ENCODE measurements at regions not wholly inside any gene's neighbourhood (a gene's known extent, or its start where the extent isn't known, plus 50 kb on each side); places are given as distances from the start of the nearest gene placed in this dataset.
A peak's percentile ranks its signal among the peaks of the same experiment; 100 is the strongest.
"Not testable (repeated sequence)": the region's sequence is repeated elsewhere in the genome, so short reads cannot be mapped to it uniquely, and the experiment has no call there.

DNA sequence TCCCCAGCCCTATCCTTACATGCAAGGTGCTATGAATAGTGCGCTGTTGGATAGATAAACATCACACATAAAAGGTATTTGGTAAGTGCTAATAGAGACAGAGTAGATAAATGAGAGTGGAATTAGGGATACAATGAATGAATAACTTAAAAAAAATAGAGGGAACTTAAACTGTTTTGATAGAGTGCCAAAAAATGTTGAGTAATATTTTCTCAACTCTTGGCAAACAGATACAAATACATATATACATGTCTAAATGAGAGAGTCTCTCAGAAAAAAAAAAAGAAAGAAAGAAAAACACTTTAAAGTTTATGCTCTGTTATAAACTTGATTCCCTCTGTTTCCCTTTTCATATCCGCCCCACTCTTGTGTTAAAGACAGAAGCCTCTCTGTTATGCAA lies 667.4 kb downstream of the ROBO2 start:
- DNase-seq: no peak

DNA sequence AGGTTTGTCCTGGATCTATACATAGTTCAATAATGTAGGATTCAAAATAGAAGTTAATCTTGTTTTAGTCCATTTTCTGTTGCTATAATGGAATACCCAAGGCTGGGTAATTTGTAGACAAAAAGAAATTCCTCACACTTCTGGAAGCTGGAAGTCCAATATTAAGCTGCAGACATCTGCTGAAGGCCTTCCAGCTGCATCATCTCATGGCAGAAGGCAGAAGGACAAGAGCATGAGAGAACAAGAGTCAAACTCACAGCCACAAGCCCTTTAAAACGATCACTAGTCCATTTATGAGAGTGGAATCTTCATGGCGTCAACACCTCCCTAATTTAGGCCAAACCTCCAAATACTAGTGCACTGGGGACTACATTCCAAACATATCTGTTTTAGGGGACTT lies 669.3 kb downstream of the ROBO2 start:
- DNase-seq: no peak

DNA sequence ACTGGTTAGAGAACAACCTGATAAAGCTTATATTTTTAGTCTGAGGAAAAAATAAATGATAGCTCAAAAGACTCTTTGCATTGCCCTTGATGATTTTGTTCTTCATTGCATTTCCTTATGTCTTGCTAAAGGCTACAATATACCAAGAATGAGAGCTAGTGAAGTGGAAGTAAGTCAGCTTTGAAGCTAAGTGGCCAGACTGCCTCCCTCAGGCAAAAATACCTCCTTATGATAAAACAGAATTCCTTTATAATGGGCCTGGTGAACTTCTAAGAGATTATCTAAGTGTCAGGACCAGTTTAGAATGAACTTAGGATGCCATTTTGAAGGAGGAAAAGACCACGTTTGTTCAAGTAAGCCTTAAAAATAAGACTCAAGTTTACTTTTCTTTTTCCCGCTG lies 678.4 kb downstream of the ROBO2 start:
- no peak for DNase-seq

DNA sequence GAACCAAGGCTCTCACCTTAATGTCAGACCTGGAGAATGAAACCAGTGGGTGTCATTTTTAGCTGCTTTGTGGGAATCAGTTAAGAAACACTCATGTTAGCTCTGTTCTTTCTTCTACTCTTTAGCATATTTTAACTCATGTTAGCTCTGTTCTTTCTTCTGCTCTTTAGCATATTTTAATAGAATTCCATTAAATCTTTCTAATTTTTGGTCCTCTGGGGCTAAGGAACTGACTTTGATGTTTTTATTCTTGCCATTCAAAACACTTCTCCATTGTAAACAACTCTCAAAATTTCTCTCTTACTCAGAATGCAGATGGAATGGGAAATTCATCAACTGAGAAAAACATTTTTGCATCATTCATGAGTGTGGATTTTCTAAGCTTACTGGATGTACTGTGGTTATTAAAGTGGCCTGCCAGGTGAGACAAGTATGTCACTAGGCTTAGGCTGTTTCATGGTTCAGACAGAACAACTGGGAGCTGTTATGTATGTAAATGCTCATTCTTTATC lies 680.6 kb downstream of the ROBO2 start:
- DNase-seq: no peak

DNA sequence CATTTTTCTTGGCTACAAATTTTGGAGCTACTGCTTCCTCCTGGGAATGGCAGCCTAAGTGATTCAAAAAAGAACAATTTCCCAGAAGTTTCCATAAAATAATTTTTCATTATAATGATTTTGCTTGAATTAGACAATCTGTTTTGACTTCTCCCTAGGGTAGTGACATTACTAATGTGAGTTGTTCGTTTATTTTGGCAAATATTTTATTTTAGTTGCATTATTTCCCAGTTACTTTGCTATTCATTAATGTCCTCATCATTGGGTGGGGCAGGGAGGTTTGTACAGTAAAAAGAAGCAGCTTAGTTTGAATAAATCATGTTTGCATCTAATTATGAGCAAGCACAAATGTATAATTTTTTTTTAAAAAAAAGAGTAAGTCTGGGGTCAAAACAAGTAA lies 686.6 kb downstream of the ROBO2 start:
- DNase-seq: peak; percentile 18

DNA sequence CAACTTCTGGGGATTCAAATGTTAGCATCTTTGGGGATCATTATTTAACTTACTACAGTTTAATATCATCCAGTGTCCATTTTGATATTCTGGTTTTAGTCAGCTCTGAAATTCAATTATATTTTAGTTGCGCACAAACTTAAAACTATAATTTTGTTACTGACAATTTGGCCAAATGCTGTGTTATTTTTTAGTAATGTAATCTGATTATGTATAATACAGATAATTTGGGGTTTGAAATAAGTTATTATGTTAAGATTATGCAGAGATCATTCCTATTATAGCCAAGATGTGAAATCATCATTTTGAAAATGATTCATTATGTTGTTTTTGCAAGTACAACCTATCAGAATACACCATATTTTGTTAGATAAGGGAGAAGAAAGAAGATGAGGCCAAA lies 706.1 kb downstream of the ROBO2 start:
- DNase-seq: no peak

DNA sequence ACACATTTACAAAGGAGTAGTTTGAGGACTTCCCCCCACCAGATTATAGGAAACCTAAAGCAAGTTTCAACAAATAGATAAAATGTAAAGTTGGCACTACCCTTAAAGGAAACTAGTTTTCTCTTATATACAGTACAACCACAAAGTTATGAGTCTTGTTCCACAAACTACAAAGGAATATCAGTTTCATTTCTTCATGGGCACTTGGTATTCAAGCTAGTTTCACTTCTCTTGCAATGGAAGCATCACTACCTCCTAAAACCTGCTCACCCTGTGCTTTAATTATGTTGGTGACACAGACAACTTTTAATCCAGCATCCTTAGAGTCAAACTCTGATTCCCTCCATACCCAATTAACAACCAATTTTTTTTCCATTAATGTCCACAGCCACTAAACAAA lies 707.0 kb downstream of the ROBO2 start:
- DNase-seq: no peak

DNA sequence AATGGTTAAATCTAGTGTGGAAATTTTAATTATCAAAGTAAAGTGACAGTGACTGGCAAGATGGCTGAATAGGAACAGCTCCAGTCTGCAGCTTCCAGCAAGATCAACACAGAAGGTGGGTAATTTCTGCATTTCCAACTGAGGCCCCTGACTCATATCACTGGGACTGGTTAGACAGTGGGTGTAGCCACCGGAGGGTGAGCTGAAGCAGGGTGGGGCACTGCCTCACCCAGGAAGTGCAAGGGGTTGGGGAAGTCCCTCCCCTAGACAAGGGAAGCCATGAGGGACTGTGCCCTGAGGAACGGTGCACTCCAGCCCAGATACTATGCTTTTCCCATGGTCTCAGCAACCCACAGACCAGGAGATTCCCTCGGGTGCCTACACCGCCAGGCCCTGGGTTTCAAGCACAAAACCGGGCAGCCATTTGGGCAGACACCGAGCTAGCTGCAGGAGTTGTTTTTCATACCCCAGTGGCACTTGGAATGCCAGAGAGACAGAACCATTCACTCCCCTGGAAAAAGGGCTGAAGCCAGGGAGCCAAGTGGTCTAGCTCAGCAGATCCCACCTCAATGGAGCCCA lies 716.6 kb downstream of the ROBO2 start:
- DNase-seq: not testable (repeated sequence)

DNA sequence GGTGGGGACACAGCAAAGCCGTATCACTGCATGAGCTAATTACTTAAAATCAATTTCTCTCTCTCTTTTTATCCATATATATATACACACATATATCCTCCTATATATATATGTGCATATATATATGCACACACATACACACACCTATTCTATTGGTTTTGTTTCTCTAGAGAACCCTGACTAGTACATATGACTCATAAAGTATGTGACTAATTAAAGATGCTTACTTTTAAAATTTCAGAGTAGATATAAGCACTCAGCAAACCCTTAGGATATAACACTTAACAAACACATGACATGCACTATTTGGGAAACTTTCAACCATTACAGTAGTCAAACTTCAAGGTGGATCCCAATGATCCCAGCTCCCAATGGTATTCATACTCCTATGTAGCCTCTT lies 732.6 kb downstream of the ROBO2 start:
- no peak for DNase-seq

DNA sequence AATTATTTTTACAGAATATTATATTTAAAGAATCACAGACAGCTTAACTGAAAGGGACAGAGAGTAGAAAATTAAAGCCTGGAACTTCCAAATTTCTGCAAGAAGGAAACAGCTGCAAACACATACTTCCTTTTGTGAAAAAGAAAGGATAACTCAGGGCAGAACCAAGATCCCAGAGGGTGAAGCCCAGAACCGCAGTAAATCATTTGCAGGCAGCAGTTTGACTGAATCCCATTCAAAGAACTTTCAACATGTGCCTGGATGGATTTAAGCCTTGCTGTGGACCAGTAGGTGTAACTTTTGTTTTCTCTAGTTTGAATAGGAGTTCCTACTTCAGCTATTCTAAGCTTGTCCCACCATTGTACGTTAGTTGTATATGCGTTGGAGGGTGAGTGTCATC lies 733.2 kb downstream of the ROBO2 start:
- no peak for DNase-seq

DNA sequence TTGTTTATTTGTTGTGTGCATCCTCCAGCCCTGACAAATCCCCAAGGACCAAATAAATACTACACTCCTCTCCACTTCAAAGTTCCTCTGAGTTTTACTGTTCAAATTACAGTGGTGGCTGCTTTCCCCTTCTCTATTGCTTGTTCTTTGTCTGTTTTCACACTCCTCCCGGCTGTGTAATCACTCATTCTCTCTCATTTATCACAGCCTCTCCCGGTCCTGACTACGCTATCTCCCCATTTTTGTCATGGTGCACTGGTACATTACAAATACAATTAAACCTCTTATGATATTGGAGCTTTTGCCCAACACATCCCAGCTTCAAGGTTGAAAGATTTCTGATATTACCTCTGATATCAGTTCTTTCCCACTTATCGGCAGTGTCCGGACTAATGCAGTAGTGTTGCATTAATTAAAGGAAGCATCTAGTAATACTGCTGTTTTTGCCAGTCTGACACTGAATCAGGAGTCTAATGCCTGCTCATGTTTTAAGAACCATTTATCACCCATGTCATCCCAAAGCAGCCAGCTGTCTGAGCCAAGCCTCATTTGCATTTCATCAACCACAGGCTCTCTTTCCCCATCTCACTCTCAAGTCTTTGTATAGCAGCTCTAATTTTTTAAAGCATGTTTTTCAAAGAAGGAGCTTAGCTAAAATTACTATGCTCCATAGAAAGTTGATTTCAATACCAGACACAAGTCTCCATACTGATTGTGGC lies 740.5 kb downstream of the ROBO2 start:
- peak; percentile 5 for DNase-seq

DNA sequence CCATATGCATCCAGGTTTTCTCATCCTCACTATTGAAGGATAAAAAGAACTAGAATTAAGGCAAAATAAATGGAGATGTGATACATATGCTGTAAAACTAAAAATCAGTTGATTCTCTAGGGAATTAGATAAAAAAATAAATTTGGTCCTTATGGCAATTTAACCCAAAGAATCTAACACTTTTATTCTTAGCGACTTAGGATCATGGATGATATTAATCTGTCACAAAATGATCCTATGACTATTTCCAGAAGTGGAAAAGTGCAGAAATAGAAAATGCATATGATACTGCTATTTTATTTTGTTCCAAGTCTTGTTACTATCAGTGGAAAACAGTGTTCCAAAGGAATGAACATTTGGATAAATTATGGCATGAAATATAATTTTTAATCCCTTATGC lies 746.3 kb downstream of the ROBO2 start:
- DNase-seq: peak; percentile 3

DNA sequence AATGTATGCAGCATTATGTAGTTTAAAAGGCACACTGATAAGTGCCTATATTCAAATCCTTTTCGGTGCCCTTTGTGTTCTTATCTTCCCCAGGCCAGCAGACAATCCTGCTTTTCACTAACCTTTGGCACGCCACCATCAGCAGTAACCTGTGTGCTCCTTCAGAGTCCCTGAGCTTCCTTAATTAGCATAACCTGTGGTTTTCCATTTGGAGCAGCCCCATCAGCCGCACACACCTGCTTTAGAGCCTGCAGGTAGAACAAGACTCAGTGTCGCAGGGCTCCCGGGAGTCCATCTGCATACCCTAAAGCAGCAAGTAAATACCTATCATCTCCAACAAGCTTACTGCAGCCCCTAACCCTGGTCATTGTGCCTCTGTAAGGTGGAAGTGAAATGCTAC lies 755.1 kb downstream of the ROBO2 start:
- DNase-seq: no peak

DNA sequence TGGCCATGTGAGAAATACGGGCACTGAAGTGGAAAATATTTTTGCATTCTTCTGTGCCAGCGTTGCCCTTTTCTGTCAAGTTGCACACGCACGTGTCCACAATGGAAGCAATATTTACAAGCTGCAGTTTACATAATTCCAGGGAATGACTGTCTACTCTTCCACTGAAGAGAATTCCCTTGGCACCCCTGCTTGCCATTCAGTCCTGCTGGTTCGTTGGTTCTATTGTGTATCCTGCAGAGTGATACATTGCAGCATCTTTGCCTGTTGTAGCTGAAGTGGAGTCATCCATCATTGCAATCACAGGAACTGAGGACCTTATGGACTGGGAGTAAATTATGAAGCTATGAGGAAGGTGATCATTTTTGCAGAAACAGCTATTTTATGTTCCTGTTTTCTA lies 759.4 kb downstream of the ROBO2 start:
- DNase-seq: no peak

DNA sequence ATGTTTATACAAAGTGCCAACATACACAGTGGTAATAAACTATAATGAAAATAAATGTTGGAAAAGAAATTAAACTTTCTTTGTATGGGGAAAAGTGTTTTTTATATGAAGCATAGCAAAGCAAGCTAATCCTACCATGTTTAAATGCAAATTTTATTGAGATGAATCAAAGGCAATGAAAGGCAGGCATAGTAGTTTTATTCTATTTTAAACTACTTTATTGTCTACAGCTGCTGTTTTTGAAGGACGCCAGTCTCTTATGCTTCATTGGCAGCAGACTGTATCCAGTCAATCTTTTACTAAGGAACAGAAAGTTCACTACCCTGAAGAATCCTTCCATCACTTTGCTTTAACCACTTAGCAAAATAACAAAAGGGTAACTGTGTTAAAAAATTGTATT lies 761.0 kb downstream of the ROBO2 start:
- DNase-seq: no peak

DNA sequence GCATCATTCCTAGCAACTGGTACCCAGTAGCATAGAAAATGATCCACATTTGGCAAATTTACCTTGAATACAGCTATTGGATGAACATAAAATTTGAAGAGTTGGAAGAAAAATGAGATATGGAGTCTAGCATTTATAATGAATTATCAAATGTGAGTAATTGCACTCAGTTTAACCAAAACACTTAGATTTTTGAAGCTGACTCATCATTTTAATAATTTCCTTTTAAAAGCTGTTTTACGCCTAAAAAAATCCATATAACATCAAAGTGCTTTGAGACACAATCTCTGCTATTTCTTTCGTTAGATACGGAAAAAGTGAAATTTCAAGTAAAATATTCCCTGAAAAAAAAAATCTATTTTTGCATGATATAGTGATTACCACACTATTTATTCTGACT lies 767.4 kb downstream of the ROBO2 start:
- DNase-seq: no peak

DNA sequence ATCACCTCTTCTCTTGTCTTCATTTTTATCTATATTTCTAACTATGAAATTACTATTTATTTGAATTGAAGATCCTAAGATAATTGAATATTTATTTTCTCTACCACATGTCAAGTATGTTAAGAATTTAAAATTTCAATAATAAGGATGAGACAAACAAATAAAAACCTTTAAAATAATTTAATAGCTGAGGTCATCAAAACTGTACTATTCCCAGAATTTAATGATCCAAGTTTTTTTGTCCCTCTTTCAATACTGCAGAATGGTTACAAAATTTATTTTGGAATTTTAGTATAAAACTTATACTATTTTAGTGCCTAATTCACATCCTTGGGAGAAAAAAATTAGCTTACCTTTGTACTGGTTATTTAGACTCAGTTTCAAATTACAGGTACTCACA lies 774.9 kb downstream of the ROBO2 start:
- no peak for DNase-seq

DNA sequence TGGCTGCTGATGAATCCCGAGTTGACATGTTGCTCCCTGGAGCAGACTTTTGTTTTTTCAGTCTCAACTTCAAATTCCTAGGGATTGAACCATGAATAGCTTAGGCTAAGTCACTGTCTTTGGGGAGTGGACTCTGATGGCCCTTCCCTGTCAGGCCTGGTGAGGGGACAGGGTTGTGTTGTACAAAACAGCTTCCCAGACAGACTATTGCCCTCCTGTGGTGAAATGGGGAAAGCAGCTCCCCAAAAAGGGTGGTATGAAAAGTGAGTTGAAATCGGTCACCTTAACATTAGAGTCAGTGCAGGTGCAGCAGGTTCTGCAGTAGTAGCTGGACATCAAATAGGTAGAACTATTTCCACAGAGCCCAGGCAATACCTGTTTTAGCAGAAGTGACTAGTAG lies 775.6 kb downstream of the ROBO2 start:
- DNase-seq: no peak

DNA sequence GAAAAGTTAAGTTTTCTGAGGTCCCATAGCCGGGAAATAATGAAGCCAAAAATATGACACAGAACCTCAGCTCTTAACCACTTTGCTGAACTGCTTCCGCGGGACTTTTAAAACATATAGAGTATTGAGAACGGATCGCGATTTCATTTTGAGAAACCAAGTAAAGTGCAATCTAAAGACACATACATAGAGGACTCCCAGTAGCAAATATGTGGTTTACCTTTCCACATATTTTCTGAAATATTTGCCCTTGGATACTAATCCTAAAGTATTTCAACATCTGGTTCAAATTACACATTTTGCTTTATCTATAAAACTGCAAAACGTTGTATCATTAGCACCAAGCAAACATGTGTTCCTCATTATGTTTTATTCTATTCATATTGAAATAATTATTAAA lies 776.5 kb downstream of the ROBO2 start:
- peak; percentile 6 for DNase-seq

DNA sequence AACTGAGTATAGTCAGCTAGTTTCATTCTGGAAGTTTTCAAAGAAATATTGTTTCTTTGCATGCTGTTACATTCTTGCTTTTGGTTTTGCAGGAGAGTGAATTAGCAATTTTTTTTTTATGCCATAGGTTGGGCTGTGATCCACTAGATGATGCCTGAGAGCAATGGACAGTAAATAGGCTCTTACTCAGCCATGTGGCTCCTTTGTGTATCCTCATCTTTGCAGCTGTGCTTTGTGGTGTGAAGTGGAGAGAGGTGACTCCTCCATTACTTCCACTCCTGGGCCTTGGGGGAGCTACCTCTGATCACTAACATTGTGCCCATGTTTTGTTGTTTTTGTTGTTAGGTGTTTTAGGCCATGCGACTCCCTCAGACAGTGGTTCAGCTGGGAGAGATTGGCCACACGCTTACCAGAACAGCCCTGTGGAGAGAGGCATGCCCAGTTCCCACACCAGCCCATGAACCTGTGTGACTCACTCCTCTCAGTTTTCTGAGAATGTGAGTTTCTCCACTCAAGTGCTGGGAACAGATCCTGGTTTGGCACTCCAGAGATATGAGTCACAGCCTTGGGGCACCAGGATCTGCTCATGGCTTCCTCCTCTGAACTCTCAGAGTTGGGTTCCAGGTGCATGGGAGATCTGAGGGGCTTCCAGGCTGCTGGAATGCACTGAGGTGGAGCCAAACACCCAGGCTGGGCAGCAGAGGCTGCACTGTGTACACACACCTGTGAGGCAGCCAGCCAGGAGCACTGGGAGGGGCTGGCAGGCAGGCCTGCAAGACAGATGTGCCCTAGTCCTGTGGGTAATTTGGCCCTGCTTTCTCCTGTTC lies 785.3 kb downstream of the ROBO2 start:
- DNase-seq: no peak

DNA sequence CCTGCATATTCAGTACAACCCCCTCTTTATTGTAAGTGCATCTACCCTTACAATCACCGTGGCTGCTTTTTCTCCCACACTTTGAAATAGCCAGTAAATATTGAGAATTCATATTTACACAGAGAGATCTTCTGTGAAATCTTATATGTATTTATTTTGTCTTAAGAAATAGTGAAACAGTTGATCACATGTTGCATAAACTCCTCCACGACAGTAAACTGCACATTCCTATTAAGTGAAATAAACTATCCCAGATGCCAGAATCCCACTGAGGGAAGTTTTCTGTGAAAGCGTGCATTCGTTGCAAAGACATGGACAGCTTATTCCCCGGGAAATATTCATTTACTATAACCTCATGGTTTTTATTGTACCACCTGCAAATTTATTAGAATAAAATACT lies 796.0 kb downstream of the ROBO2 start:
- peak; percentile 51 for DNase-seq

DNA sequence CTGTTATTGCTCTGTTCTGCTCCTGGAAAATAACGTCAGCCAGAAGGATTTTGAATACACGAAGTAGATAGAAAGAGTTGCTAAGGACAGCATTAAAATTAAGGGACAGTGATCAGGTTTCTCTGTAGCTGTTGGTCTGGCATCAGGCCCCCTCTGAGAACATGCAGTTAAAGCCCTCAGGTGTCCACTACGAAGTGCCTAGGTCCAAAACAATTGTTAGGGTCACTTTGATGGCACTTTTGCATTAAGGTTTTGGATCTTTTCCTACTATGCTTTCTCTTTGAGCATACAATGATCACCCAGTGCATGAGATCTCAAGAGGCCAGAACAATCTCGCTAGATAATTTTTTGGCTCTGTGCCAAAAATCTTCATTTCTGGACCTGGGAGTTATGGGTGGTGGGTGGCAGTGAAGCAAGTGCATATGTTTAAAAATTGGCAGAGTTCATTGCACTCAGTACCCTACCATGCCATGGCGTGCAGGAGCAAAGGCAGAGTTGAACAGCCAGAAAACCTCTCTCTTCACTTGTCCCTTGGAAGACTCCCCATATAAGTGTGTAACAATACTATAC lies 797.6 kb downstream of the ROBO2 start:
- peak; percentile 22 for DNase-seq

DNA sequence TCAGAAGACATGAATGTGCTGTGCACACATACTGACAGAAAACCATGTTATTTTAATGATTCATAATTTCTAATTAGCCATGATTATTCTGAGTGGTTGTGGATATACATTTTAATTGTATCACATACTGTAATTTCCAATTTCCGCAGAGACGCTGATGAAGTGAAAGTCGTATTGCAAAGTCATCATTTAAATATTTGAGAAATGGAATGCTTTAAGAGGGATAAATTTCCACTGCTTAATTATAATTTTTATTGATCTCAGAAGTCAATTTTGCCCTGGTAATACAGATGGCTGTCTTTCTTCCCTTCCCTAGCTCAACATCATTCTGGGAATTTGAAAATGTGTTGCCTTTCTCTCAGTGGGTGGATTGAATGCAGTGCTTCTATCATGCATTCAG lies 819.3 kb downstream of the ROBO2 start:
- DNase-seq: no peak

Data from hindlimb muscle (tissue), 1 donor.